DND-41 (cell line): ENCODE measurements at regions not wholly inside any gene's neighbourhood (a gene's known extent, or its start where the extent isn't known, plus 50 kb on each side); places are given as distances from the start of the nearest gene placed in this dataset.

Source experiments
- ATAC-seq: fragments of 200-7000 bp; cut with Tn5 transposase; 3 replicates; pipeline ENCODE4 v1.9.1; 2021; ENCODE audit warnings: low read depth; ENCODE audit not compliant: insufficient read depth
- DNase-seq: peaks from one replicate; pipeline ENCODE4 v3.0.0-alpha.2; 2020
- H2AFZ ChIP-seq: 2 replicates; pipeline ENCODE4 v1.6.0; 2012; ENCODE audit warnings: low read depth, low read length
- H3K27ac ChIP-seq: 2 replicates; pipeline ENCODE4 v1.5.1; 2012; ENCODE audit warnings: low read length, inconsistent platforms
- H3K27me3 ChIP-seq: fragments of 200-600 bp; sonication (generic); 2 replicates; pipeline ENCODE4 v1.6.0; 2012; ENCODE audit warnings: low read length, mild to moderate bottlenecking, inconsistent platforms; ENCODE audit not compliant: insufficient read depth, poor library complexity
- H3K36me3 ChIP-seq: 2 replicates; pipeline ENCODE4 v1.5.1; 2012; ENCODE audit warnings: low read length, inconsistent platforms; ENCODE audit not compliant: insufficient read depth
- H3K4me1 ChIP-seq: 2 replicates; pipeline ENCODE4 v1.5.1; 2012; ENCODE audit warnings: mild to moderate bottlenecking, low read length; ENCODE audit not compliant: insufficient read depth
- H3K4me2 ChIP-seq: 2 replicates; pipeline ENCODE4 v1.6.0; 2012; ENCODE audit warnings: mild to moderate bottlenecking, moderate library complexity, low read length, inconsistent platforms; ENCODE audit not compliant: insufficient read depth
- H3K4me3 ChIP-seq, 2 experiments: fragments of 200-600 bp in 1 of 2; shearing (Covaris generic) in 1 of 2; 2 replicates each; pipeline ENCODE4 v1.5.1; 2012 to 2016; ENCODE audit warnings: inconsistent platforms in 2 of 2, low read length in 2 of 2, mild to moderate bottlenecking in 2 of 2, low read depth in 1 of 2, moderate library complexity in 1 of 2
- H3K79me2 ChIP-seq: 2 replicates; pipeline ENCODE4 v1.6.0; 2012; ENCODE audit warnings: low read length, inconsistent platforms; ENCODE audit not compliant: insufficient read depth
- H3K9ac ChIP-seq: 2 replicates; pipeline ENCODE4 v1.6.0; 2012; ENCODE audit warnings: low read depth, mild to moderate bottlenecking, inconsistent platforms, low read length, moderate library complexity
- H3K9me3 ChIP-seq: 2 replicates; pipeline ENCODE4 v1.5.1; 2012; ENCODE audit warnings: low read length, moderate library complexity, mild to moderate bottlenecking, inconsistent platforms; ENCODE audit not compliant: insufficient read depth, severe bottlenecking
- H4K20me1 ChIP-seq: 2 replicates; pipeline ENCODE4 v1.6.0; 2012; ENCODE audit warnings: low read length; ENCODE audit not compliant: insufficient read depth
- CTCF ChIP-seq: IDR thresholded peaks from 2 replicates; pipeline ENCODE4 v1.5.1; 2012; ENCODE audit warnings: borderline replicate concordance, low read length, moderate library complexity, mild to moderate bottlenecking; ENCODE audit not compliant: poor library complexity, severe bottlenecking; ENCODE audit errors: extremely low read depth
- EZH2 ChIP-seq: IDR thresholded peaks from 3 replicates; pipeline ENCODE4 v1.6.1; 2012; ENCODE audit warnings: borderline replicate concordance, low read depth, mild to moderate bottlenecking, moderate library complexity, low read length, inconsistent platforms; ENCODE audit not compliant: severe bottlenecking

GRCh38 chrX:39915596-39915995 is 182.2 kb downstream of the BCOR start:
- H3K4me2 ChIP-seq = no peak overlapping the region
- no peaks in the 10 kb centered on the region for H3K36me3 ChIP-seq
- ATAC-seq (no peak), DNase-seq (no peak)
- H3K9ac ChIP-seq = no peak overlapping the region
- H3K27me3 ChIP-seq = no peaks in the 10 kb centered on the region
- H3K4me1 ChIP-seq = no peaks in the 10 kb centered on the region
- H3K9me3 ChIP-seq = no peaks in the 10 kb centered on the region
- H3K79me2 ChIP-seq = no peaks in the 10 kb centered on the region
- H2AFZ ChIP-seq = no peak overlapping the region
- H3K4me3 ChIP-seq = no peak overlapping the region
- H4K20me1 ChIP-seq = no peaks in the 10 kb centered on the region
- no peak overlapping the region for H3K27ac ChIP-seq
- TF ChIP-seq EZH2 = no peak
- no peak for TF ChIP-seq CTCF

GRCh38 chrX:39921838-39922237 is 175.9 kb downstream of the BCOR start:
- no peak for ATAC-seq
- no peak overlapping the region for H3K27ac ChIP-seq
- H3K27me3 ChIP-seq = no peaks in the 10 kb centered on the region
- no peaks in the 10 kb centered on the region for H4K20me1 ChIP-seq
- no peaks in the 10 kb centered on the region for H3K9me3 ChIP-seq
- no peak overlapping the region for H3K4me2 ChIP-seq
- H3K36me3 ChIP-seq = no peaks in the 10 kb centered on the region
- no peak overlapping the region for H2AFZ ChIP-seq
- no peak overlapping the region for H3K4me3 ChIP-seq
- DNase-seq = no peak
- H3K4me1 ChIP-seq = no peaks in the 10 kb centered on the region
- no peaks in the 10 kb centered on the region for H3K79me2 ChIP-seq
- no peak overlapping the region for H3K9ac ChIP-seq
- TF ChIP-seq CTCF (no peak), EZH2 (no peak)

DNA sequence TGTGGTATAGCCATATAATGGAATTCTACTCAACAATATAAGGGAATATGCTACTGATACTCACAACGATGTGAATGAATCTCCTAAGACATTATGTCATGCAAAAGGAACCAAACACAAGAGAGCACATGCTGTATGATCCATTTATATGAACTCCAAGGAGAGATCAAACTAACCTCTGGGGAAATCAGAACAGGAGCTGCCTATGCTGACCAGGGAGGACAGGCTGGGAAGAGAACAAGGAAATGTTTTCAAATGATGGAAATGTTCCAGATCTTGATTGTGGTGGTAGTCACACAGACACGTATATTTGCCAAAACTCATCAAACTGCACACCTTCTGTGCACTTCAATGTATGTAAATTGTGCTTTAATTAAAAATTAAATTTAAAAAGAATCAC is 175.3 kb downstream of the BCOR start:
- ATAC-seq = no peak
- no peaks in the 10 kb centered on the region for H3K9me3 ChIP-seq

More for the DNA sequence above, 175.3 kb downstream of the BCOR start:
- TF ChIP-seq CTCF (no peak), EZH2 (no peak)
- no peak overlapping the region for H2AFZ ChIP-seq
- no peak overlapping the region for H3K27ac ChIP-seq
- H4K20me1 ChIP-seq = no peaks in the 10 kb centered on the region
- no peak for DNase-seq
- no peaks in the 10 kb centered on the region for H3K27me3 ChIP-seq
- no peaks in the 10 kb centered on the region for H3K4me1 ChIP-seq
- no peaks in the 10 kb centered on the region for H3K79me2 ChIP-seq
- no peaks in the 10 kb centered on the region for H3K36me3 ChIP-seq
- H3K4me3 ChIP-seq = no peak overlapping the region
- no peak overlapping the region for H3K9ac ChIP-seq
- no peak overlapping the region for H3K4me2 ChIP-seq
